Esophagus muscularis mucosa (tissue), 4 donors: ENCODE measurements at regions not wholly inside any gene's neighbourhood (a gene's known extent, or its start where the extent isn't known, plus 50 kb on each side); places are given as distances from the start of the nearest gene placed in this dataset.

Experiments used
- CTCF ChIP-seq, 3 experiments: fragments of 200-600 bp in 2 of 3; fragments of 450-650 bp in 1 of 3; sonication (generic) in 2 of 3; IDR thresholded peaks; one replicate each; pipeline ENCODE4 v1.5.1; 2017 to 2019; ENCODE audit warnings: antibody characterized with exemption in 3 of 3, mild to moderate bottlenecking in 2 of 3, moderate library complexity in 1 of 3
- EP300 ChIP-seq: sonication (generic); formaldehyde crosslinking; IDR thresholded peaks from one replicate; pipeline ENCODE4 v1.6.1; 2017; ENCODE audit warnings: antibody characterized with exemption
- POLR2A ChIP-seq: fragments of 450-650 bp; IDR thresholded peaks from one replicate; pipeline ENCODE4 v1.6.1; 2017; ENCODE audit warnings: antibody characterized with exemption, moderate library complexity, mild to moderate bottlenecking, low read depth
- POLR2AphosphoS5 ChIP-seq, 2 donors: sonication (generic); formaldehyde crosslinking; IDR thresholded peaks; one replicate each; pipeline ENCODE4 v1.6.1; 2017; ENCODE audit warnings: antibody characterized with exemption in 2 of 2

DNA sequence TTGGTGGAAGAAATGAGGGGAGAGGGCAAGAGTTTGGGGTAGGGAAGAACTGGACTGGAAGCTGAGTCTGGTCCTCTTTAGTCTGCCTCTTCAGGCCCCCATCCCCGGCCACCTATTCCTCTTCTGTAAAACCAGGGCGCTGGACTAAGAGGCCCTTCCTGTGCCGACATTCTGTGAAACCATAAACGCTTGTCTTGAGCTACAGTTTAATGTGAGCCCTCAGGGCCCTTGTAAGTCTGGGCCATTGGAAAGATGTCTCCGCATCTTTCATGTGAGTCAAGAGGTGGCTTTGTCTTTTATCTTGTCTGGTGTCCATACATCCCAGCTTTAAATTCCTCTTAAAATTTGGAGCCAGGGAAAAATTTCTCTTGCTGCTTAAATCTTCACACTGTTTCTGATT is 90.6 kb downstream of the PLCE1 start:
- TF ChIP-seq POLR2AphosphoS5 (IDR thresholded peaks at IDR 0.05) (no peak), POLR2A (no peak), CTCF (IDR thresholded peaks at IDR 0.05) (no peak), EP300 (no peak)
